GM12865 (cell line): ENCODE measurements at regions not wholly inside any gene's neighbourhood (a gene's known extent, or its start where the extent isn't known, plus 50 kb on each side); places are given as distances from the start of the nearest gene placed in this dataset.

ENCODE experiments used
- DNase-seq: peaks from one replicate; pipeline ENCODE4 v3.0.0; 2010; ENCODE audit warnings: low read depth
- H3K4me3 ChIP-seq: 2 replicates; pipeline ENCODE4 v1.5.1; 2011; ENCODE audit warnings: mild to moderate bottlenecking, low read depth, low read length, control low read depth
- TF ChIP-seq, protein P1 (sequence below): IDR thresholded peaks from 2 replicates; pipeline ENCODE4 v1.5.1; 2011; ENCODE audit warnings: low read length, control low read depth, low read depth, inconsistent platforms; ENCODE audit not compliant: insufficient read depth; ENCODE audit errors: missing control alignments

DNA sequence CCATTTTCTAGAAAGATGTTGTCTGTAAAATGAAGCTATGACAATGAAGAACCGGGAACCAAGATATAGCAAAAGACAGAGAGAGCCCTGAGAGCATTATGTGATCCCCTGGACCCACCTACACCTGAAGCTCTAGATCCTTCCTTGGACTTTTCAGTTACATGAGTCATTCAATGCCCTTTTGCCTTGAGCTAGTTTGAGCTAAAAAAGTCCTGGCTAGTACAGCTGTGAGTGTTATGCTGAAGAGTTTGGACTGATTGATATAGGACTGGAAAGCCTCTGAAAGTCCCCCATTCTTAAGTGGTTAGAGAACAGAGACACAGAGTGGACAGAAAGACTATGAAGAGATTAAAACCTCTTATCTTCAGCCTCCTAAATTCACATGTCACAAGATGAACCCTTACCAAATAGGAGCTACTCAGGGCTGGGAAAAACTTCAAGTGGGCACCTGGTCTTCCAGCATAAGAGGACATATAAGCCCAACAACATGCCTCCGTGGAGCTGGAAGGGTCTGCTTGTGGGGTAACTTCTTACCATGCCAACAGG, 386.8 kb upstream of the NFE2L3 start:
- TF ChIP-seq, protein P1, sequence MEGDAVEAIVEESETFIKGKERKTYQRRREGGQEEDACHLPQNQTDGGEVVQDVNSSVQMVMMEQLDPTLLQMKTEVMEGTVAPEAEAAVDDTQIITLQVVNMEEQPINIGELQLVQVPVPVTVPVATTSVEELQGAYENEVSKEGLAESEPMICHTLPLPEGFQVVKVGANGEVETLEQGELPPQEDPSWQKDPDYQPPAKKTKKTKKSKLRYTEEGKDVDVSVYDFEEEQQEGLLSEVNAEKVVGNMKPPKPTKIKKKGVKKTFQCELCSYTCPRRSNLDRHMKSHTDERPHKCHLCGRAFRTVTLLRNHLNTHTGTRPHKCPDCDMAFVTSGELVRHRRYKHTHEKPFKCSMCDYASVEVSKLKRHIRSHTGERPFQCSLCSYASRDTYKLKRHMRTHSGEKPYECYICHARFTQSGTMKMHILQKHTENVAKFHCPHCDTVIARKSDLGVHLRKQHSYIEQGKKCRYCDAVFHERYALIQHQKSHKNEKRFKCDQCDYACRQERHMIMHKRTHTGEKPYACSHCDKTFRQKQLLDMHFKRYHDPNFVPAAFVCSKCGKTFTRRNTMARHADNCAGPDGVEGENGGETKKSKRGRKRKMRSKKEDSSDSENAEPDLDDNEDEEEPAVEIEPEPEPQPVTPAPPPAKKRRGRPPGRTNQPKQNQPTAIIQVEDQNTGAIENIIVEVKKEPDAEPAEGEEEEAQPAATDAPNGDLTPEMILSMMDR = no peak
- no peak overlapping the region for H3K4me3 ChIP-seq
- DNase-seq = no peak

DNA sequence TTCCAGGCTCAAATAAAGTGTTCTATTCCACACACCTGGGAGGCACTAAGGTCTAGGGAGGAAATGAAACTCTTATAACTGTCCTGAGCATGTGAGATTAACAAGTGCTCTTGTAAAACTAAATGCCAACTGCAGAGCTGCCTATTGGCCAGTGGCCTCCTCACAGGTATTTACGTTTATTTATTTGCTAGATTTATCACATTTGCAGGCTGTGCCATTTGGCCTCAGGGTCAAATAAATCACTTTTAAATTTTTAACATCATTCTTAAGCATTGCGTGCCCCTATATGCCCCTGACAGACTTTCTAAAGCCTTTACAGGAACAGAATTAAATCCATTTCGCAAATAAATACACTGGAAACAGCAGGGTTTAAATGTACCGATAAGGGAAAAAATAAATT, 381.8 kb upstream of the NFE2L3 start:
- H3K4me3 ChIP-seq = no peak overlapping the region
- TF ChIP-seq, protein P1 = no peak
- DNase-seq = no peak

- DNase-seq = no peak
- H3K4me3 ChIP-seq = no peak overlapping the region
- TF ChIP-seq, protein P1 = no peak
Observed at GRCh38 chr7:25770670-25771069, 381.3 kb upstream of the NFE2L3 start.

DNA sequence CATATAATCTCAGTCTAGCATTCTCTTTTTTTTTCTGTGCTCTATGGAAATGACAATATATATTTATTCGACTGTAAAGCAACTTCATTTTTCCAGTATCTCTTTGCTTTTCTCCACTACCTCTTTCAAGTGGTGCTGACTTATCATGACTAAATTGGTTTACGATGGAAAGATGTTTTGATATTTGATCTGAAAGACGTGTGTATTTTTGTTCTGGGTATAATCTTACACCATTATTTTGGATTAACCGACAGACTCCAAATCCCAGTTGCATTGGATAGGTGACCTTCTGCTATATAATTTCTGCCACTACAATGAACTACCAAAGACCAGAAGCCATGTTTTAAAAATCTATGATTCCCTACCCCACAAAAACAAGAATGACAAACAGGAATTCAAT, 380.5 kb upstream of the NFE2L3 start:
- no peak overlapping the region for H3K4me3 ChIP-seq
- TF ChIP-seq, protein P1 = no peak
- DNase-seq = no peak

GRCh38 chr7:25772802-25773201, 379.2 kb upstream of the NFE2L3 start:
- H3K4me3 ChIP-seq = no peak overlapping the region
- DNase-seq = no peak
- TF ChIP-seq, protein P1 = no peak

DNA sequence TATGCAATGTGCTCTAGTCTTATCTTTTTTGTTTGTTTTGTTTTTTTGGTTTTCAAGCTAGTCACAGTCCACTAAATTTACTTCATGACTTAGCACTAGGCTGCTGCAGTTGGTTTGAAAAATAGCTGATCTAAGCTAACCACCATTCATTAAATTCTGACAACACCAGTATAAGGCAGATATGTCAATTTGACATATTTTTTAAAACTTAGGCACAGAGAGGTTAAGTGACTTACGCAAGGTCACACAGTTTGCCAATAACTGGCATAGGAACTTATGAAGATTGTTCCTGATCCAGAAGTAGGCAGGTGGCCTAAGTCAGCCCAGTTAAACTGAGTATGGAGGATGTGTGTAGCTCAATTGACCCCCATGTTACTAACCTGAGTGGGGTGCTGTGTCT, 377.3 kb upstream of the NFE2L3 start:
- TF ChIP-seq, protein P1 = no peak
- DNase-seq = no peak

DNA sequence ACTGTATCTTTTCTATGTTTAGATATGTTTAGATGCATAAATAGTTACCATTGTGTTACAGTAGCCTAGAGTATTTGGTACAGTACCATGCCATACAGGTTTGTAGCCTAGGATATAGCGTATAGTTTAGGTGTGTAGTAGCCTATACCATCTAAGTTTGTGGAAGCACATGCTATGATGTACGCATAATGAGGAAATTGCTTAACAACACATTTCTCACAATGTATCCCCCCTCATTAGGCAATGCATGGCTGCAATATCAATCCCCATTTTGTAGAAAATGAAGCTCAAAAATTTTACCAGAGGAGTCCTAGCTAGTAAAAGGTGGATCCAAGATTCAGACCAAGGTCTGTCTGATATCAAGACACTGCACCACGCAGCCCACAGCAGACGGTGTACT, 376.4 kb upstream of the NFE2L3 start:
- TF ChIP-seq, protein P1 = no peak
- H3K4me3 ChIP-seq = no peak overlapping the region
- DNase-seq = no peak

More for the DNA sequence above, 377.3 kb upstream of the NFE2L3 start:
- no peak overlapping the region for H3K4me3 ChIP-seq
